ENCODE measurements at regions not wholly inside any gene's neighbourhood (a gene's known extent, or its start where the extent isn't known, plus 50 kb on each side); places are given as distances from the start of the nearest gene placed in this dataset.

DNA sequence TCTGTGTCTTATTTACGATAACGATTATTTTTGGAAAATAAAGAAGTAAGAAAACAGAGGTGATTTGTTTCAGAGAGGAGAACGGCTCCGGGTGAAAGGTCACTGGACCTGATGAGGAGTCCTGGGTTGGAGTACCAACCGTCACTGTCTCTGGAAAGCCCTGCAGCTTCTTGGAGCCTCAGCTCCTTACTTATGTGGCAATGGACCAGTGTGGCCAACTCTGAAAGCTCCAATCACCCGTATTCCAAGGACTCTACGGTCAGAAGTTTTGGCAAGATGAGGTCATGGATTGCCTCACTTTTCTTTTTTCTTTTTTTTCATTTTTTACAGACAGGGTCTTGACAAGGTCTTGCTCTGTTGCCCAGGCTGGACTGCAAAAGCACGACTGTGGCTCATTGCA lies 84.8 kb downstream of the KLF4 start:
- Histone ChIP-seq H3K27me3 (ENCODE audit: control insufficient read depth, insufficient read depth, low read length) (no peaks in the 10 kb centered on the region), H3K4me3 (ENCODE audit: low read depth, low read length) (no peak overlapping the region), H3K36me3 (ENCODE audit: control insufficient read depth, insufficient read depth, low read length) (no peaks in the 10 kb centered on the region)
- FAIRE-seq (no peak), DNase-seq (ENCODE audit: low read depth) (no peak)
- TF ChIP-seq, protein P1, sequence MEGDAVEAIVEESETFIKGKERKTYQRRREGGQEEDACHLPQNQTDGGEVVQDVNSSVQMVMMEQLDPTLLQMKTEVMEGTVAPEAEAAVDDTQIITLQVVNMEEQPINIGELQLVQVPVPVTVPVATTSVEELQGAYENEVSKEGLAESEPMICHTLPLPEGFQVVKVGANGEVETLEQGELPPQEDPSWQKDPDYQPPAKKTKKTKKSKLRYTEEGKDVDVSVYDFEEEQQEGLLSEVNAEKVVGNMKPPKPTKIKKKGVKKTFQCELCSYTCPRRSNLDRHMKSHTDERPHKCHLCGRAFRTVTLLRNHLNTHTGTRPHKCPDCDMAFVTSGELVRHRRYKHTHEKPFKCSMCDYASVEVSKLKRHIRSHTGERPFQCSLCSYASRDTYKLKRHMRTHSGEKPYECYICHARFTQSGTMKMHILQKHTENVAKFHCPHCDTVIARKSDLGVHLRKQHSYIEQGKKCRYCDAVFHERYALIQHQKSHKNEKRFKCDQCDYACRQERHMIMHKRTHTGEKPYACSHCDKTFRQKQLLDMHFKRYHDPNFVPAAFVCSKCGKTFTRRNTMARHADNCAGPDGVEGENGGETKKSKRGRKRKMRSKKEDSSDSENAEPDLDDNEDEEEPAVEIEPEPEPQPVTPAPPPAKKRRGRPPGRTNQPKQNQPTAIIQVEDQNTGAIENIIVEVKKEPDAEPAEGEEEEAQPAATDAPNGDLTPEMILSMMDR (IDR thresholded peaks at IDR 0.05; ENCODE audit: insufficient read depth, low read length, severe bottlenecking) = no peak

DNA sequence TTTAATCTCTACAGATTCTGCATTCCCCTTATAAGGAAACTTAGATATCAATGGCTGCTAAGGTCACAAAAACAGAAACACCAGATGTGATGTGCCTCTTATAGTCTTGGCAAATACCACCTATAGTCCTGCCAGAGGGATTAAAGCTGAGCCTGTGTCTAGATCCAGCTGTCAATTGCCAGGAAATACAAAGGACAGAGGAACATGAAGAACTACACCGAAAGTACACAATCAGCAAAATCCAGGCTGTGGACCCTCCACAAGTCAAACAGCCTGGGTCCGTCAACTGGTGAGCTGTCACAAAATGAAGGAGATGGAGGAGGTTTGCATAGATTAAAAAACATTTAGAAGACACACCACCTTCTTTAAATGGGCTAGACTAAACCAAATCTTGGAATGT lies 85.4 kb downstream of the KLF4 start:
- Histone ChIP-seq H3K4me3 (ENCODE audit: low read depth, low read length) (no peak overlapping the region), H3K27me3 (ENCODE audit: control insufficient read depth, insufficient read depth, low read length) (no peaks in the 10 kb centered on the region), H3K36me3 (ENCODE audit: control insufficient read depth, insufficient read depth, low read length) (no peaks in the 10 kb centered on the region)
- DNase-seq (ENCODE audit: low read depth) (no peak), FAIRE-seq (no peak)
- TF ChIP-seq, protein P1 (IDR thresholded peaks at IDR 0.05; ENCODE audit: insufficient read depth, low read length, severe bottlenecking) = no peak

DNA sequence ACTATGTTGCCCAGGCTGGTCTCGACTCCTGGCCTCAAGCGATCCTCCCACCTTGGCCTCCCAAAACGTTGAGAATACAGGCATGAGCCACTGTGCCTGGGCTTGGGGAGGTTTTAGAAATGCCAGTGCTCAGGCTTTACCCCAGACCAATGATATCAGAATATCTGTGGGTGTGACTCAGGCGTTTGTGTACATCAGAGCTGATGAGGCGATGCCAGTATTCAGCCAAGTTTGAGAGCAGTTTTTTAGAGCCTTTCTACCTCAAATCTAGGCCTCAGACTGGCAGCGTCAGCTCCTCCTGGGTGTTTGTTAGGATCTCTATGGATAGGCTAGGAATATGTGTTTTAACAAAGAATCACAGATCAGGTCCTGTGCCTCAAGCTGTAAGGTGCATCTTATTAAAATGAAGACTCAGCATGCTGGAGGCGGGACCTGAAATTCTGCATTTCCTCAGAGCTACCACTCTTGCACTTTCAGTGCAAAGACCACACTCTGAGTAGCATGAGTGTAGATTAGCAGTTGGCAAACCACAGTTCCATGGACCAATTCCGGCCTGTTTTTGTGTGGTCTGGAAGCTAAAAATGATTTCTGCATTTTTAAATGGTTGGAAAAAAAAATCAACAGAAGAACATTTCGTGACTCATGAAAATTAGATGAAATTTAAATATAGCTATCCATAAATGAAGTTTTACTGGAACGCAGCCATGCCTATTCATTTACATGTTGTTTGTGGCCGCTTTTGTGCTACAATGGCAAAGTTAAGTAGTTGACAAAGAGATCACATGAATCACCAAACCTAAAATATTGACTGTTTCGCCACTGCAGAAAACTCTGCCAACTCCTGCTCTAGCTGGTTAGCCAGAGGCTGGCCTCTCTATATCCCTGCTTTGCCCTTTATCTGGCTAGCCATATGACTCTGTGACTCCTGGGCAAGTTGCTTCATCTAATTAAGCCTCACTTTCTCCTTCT lies 92.2 kb downstream of the KLF4 start:
- Histone ChIP-seq H3K4me3 (ENCODE audit: low read depth, low read length) (no peak overlapping the region), H3K27me3 (ENCODE audit: control insufficient read depth, insufficient read depth, low read length) (no peaks in the 10 kb centered on the region), H3K36me3 (ENCODE audit: control insufficient read depth, insufficient read depth, low read length) (no peaks in the 10 kb centered on the region)
- TF ChIP-seq, protein P1 (IDR thresholded peaks at IDR 0.05; ENCODE audit: insufficient read depth, low read length, severe bottlenecking) = no peak
- DNase-seq (ENCODE audit: low read depth) (peak; percentile 86), FAIRE-seq (peak; percentile 58)

DNA sequence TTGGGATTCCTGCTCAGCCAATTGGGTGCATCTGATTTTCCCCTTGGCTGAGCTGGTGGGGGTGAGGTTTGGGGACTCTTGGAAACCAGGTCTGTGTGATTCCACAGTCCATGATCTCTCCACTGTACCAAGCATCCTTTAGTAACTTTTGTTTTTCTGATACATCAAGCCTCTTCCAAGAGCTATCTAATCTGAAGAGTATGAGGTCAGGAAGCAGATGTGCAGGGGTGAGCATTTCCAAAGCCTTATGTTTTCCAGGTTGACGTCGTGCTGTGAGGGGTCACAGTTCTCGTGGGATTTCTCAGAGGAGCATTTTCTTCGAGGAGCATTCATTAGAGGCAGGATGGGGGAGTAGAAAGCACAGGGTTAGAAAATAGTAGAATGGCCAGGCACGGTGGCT lies 95.3 kb downstream of the KLF4 start:
- Histone ChIP-seq H3K36me3 (ENCODE audit: control insufficient read depth, insufficient read depth, low read length) (no peaks in the 10 kb centered on the region), H3K27me3 (ENCODE audit: control insufficient read depth, insufficient read depth, low read length) (no peaks in the 10 kb centered on the region), H3K4me3 (ENCODE audit: low read depth, low read length) (no peak overlapping the region)
- no peak for DNase-seq (ENCODE audit: low read depth)
- no peak for FAIRE-seq
- TF ChIP-seq, protein P1 (IDR thresholded peaks at IDR 0.05; ENCODE audit: insufficient read depth, low read length, severe bottlenecking) = no peak

DNA sequence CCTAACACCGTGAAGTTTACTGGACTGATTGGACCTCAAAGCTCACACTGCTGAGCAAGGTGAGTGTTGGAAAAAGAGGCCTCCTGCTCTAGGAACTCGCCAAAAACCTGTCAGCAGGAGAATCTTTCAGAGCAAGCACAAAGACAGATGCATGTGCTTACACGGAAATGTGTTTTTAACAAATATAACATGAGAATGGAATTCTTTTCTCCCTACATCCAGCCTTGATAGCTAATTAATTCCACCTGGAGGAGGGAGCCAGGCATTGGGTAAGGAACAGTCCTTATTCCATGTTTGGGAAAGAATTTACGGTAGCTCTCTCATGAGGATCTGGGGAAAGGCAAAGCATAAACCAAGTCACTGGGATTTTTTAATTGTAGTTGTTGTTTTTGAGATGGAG lies 98.8 kb downstream of the KLF4 start:
- DNase-seq (ENCODE audit: low read depth) (no peak), FAIRE-seq (no peak)
- TF ChIP-seq, protein P1 (IDR thresholded peaks at IDR 0.05; ENCODE audit: insufficient read depth, low read length, severe bottlenecking) = no peak
- no peaks in the 10 kb centered on the region for H3K36me3 ChIP-seq (ENCODE audit: control insufficient read depth, insufficient read depth, low read length)
- H3K4me3 ChIP-seq (ENCODE audit: low read depth, low read length) = no peak overlapping the region
- H3K27me3 ChIP-seq (ENCODE audit: control insufficient read depth, insufficient read depth, low read length) = no peaks in the 10 kb centered on the region
